ENCODE measurements at regions not wholly inside any gene's neighbourhood (a gene's known extent, or its start where the extent isn't known, plus 50 kb on each side); places are given as distances from the start of the nearest gene placed in this dataset.

DNA sequence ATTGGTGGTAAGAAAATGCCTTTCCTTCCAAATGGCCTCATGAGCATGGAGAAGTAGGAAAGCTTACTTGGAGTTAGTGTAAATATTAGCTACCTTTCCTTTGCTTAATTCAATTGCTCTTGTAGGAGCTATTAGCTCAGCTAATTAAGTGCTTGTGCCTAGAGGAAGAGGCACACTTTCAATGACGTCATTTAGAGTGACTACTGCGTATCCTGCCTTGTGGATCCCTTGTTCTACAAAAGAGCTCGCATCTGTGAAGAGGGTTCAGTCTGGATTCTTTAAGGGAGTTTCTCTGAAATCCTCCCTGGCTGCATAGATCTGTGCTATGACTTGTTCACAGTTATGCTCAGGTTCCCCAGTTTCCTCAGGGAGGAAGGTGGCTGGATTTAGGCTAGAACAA is 122.5 kb upstream of the SPHKAP start:
- FAIRE-seq (no peak), DNase-seq (ENCODE audit: extremely low spot score, insufficient read length, low read depth) (no peak)

GRCh38 chr2:228283491-228284171 is 102.1 kb upstream of the SPHKAP start:
- no peak for FAIRE-seq
- no peak for DNase-seq (ENCODE audit: extremely low spot score, insufficient read length, low read depth)

GRCh38 chr2:228282376-228282775 is 100.9 kb upstream of the SPHKAP start:
- no peak for DNase-seq (ENCODE audit: extremely low spot score, insufficient read length, low read depth)
- no peak for FAIRE-seq

DNA sequence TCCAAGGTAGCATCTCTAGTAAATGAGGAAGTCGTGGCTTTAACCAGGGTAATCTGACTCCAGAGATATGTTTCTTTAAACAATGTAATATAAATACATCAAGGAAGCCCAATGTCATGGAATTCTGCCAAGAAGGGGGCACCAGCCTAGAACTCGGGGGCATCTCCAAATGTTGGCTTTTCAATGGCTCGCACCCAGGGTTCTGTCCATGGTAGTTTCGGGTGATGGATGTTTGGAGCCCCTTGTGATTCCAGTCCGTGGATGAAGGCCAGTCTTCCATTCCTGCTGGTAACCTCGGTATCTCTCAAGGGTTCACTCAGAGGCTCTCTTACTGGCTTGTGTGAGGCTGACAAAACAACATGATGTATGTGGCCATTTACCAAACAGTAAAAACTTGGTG is 91.7 kb upstream of the SPHKAP start:
- FAIRE-seq (no peak), DNase-seq (ENCODE audit: extremely low spot score, insufficient read length, low read depth) (no peak)

DNA sequence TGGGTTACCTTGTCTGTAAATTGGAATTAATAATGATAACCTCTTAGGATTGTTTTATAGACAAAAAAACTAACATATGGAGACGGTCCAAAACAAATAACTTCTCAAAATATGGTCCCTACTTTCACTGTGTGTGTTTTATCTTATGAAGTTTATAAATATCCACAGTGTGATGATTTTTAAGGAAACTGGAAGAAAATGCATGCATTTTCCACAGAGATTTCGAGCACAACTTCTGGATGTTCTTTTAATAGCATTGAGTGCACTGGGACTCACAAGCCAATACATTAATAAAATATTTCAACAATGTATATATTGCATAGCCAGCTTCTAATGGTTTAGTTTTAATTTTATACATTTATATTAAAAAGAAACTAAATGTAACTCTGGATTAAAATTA is 87.9 kb upstream of the SPHKAP start:
- no peak for FAIRE-seq
- DNase-seq (ENCODE audit: extremely low spot score, insufficient read length, low read depth): no peak

- DNase-seq (ENCODE audit: extremely low spot score, insufficient read length, low read depth) (no peak), FAIRE-seq (no peak)
Measured at GRCh38 chr2:228268756-228269155, 87.3 kb upstream of the SPHKAP start.

GRCh38 chr2:228268301-228268700 is 86.8 kb upstream of the SPHKAP start:
- FAIRE-seq: no peak

DNA sequence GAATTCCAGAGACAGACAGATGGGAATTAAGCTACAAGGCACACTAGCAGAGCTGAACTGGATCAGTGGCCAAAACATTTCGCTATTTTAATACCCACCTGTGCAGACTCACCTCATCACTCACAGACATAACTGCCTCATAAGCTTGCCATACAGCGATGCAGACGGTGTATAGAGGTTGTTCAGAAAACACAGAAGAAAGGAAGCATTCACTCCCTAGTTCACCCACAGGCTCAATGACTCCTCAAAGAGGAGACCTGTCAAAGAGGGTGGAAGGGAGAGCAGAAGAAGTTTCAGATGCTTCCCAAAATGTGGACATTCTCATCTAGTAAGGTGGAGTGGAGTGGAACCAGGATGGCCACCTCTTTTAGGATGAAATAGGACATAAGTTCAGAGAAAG is 81.7 kb upstream of the SPHKAP start:
- FAIRE-seq: no peak
- no peak for DNase-seq (ENCODE audit: extremely low spot score, insufficient read length, low read depth)

More at GRCh38 chr2:228268301-228268700, 86.8 kb upstream of the SPHKAP start:
- no peak for DNase-seq (ENCODE audit: extremely low spot score, insufficient read length, low read depth)

DNA sequence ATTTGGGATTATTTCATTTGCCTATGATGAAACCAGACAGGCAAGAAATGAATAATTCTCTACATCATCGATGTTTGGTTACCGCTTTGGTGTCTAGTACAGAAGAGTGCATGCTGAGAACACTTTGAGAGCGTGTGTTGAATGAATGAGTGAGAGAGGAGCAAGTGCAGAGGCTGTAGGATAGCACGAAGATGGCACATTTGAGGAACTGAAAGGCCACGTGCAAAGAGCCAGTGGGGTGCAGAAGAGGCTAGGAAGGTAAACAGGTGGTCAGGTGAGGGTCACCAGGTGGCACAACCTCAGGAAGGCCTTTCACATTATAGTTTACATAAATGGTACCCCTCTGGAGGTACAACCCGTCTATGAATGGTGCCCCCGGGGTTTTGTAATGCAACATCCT is 80.1 kb upstream of the SPHKAP start:
- FAIRE-seq (no peak), DNase-seq (ENCODE audit: extremely low spot score, insufficient read length, low read depth) (no peak)

- no peak for FAIRE-seq
- DNase-seq (ENCODE audit: extremely low spot score, insufficient read length, low read depth): no peak
Measured at GRCh38 chr2:228257379-228257778, 75.9 kb upstream of the SPHKAP start.

GRCh38 chr2:228253752-228254151 is 72.3 kb upstream of the SPHKAP start:
- DNase-seq (ENCODE audit: extremely low spot score, insufficient read length, low read depth) (no peak), FAIRE-seq (no peak)

DNA sequence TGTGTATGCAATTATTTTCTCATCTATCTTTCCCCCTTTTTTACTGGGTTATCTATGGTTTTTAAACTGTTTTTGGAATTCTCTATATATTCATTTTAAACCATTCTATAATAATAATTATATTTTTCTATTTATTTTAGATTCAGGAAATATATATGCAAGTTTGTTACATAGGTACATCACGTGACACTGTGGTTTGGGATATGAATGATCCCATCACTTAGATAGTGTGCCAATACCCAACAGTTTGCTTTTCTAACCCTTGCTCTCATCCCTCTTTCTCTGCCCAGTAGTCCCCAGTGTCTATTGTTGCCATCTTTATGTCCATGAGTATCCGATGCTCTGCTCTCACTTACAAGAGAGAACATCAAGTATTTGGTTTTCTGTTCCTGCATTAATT is 65.8 kb upstream of the SPHKAP start:
- FAIRE-seq (no peak), DNase-seq (ENCODE audit: extremely low spot score, insufficient read length, low read depth) (no peak)

DNA sequence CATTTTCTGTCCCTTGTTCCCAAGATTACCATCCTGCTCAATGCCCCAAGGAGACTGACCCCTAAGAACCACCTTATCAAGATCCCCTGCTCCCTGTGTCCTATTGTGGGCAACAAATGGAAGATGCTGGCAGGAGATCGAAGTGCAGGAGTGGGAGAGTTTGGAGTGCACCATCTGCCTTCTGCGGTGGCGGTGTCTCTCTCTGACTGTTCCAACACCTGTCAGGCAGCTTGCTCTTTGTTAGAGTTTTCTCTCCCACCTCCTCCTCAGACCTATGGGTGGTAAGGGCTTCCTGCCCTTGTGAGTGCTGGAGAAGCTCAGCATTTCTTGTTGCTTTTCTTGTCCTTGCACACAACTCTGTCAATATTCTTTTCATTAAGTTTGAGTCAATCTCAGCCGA is 64.1 kb upstream of the SPHKAP start:
- FAIRE-seq (no peak), DNase-seq (ENCODE audit: extremely low spot score, insufficient read length, low read depth) (no peak)

- no peak for DNase-seq (ENCODE audit: extremely low spot score, insufficient read length, low read depth)
Measured at GRCh38 chr2:228242591-228242990, 61.1 kb upstream of the SPHKAP start.

GRCh38 chr2:228239907-228240561 is 58.5 kb upstream of the SPHKAP start:
- FAIRE-seq (no peak), DNase-seq (ENCODE audit: extremely low spot score, insufficient read length, low read depth) (no peak)

More at GRCh38 chr2:228242591-228242990, 61.1 kb upstream of the SPHKAP start:
- FAIRE-seq: no peak

- DNase-seq (ENCODE audit: extremely low spot score, insufficient read length, low read depth) (no peak), FAIRE-seq (no peak)
Measured at GRCh38 chr2:228239207-228239906, 57.9 kb upstream of the SPHKAP start.

Data from GM18507 (cell line).